HEK293 (cell line): ENCODE measurements at regions not wholly inside any gene's neighbourhood (a gene's known extent, or its start where the extent isn't known, plus 50 kb on each side); places are given as distances from the start of the nearest gene placed in this dataset.

Experiments used
- CTCF ChIA-PET: fragments of 350-600 bp; formaldehyde crosslinking; extraction: SDS; loops from one replicate; lab custom pipeline; 2021; ENCODE audit warnings: antibody characterized with exemption; lab: Yijun Ruan, JAX
- POLR2A ChIA-PET: fragments of 300-600 bp; formaldehyde crosslinking; extraction: SDS; loops from one replicate; lab custom pipeline; 2020; ENCODE audit warnings: antibody characterized with exemption, inconsistent platforms; lab: Yijun Ruan, JAX
- H3K27ac ChIP-seq: fragments of 200-500 bp; sonication (Bioruptor generic); 2 replicates; pipeline ENCODE4 v1.5.1; 2014; ENCODE audit warnings: low read depth, low read length, control low read depth, inconsistent platforms; ENCODE audit errors: extremely low read depth
- H3K36me3 ChIP-seq, 2 experiments: fragments of 200-500 bp in 1 of 2; sonication (Bioruptor generic) in 1 of 2; 1 replicate in 1 of 2; 2 replicates in 1 of 2; pipeline ENCODE4 v1.5.1; 2014 to 2017; ENCODE audit warnings: inconsistent platforms in 2 of 2, low read length in 2 of 2; ENCODE audit not compliant: control insufficient read depth in 2 of 2, insufficient read depth in 1 of 2
- H3K4me1 ChIP-seq: fragments of 200-500 bp; sonication (Bioruptor generic); 2 replicates; pipeline ENCODE4 v1.5.1; 2014; ENCODE audit warnings: mild to moderate bottlenecking, low read length, inconsistent platforms; ENCODE audit not compliant: control insufficient read depth, insufficient read depth
- H3K4me3 ChIP-seq: 2 replicates; pipeline ENCODE4 v1.5.1; 2011; ENCODE audit warnings: low read depth, mild to moderate bottlenecking, control low read depth, low read length, moderate library complexity
- H3K9me3 ChIP-seq: fragments of 200-500 bp; sonication (Bioruptor generic); 2 replicates; pipeline ENCODE4 v1.5.1; 2014; ENCODE audit warnings: low read depth, low read length, inconsistent platforms; ENCODE audit not compliant: control insufficient read depth, insufficient read depth
- BCL11B ChIP-seq: fragments of 450-650 bp; formaldehyde crosslinking; IDR thresholded peaks from 2 replicates; pipeline ENCODE4 v1.5.1; 2016; ENCODE audit warnings: low read depth, missing biosample characterization, missing genetic modification characterization
- FEZF1 ChIP-seq: fragments of 450-650 bp; formaldehyde crosslinking; IDR thresholded peaks from 2 replicates; pipeline ENCODE4 v1.5.1; 2016; ENCODE audit warnings: missing biosample characterization, missing genetic modification characterization
- GLIS2 ChIP-seq: fragments of 450-650 bp; formaldehyde crosslinking; IDR thresholded peaks from 2 replicates; pipeline ENCODE4 v1.5.1; 2016; ENCODE audit warnings: missing biosample characterization, missing genetic modification characterization
- HOXC10 ChIP-seq: sonication (generic); formaldehyde crosslinking; IDR thresholded peaks from 2 replicates; pipeline ENCODE4 v1.8.1; 2023; ENCODE audit warnings: mild to moderate bottlenecking, missing genetic modification reagents
- OSR2 ChIP-seq: fragments of 450-650 bp; formaldehyde crosslinking; IDR thresholded peaks from 2 replicates; pipeline ENCODE4 v1.5.1; 2016; ENCODE audit warnings: missing biosample characterization, missing genetic modification characterization
- PRDM4 ChIP-seq: fragments of 450-650 bp; formaldehyde crosslinking; IDR thresholded peaks from 2 replicates; pipeline ENCODE4 v1.5.1; 2017; ENCODE audit warnings: missing biosample characterization, missing genetic modification characterization
- RBAK ChIP-seq: fragments of 450-650 bp; formaldehyde crosslinking; IDR thresholded peaks from 2 replicates; pipeline ENCODE4 v1.5.1; 2016; ENCODE audit warnings: missing biosample characterization, missing genetic modification characterization
- ZBTB17 ChIP-seq: fragments of 450-650 bp; formaldehyde crosslinking; IDR thresholded peaks from 2 replicates; pipeline ENCODE4 v1.5.1; 2016; ENCODE audit warnings: missing biosample characterization, missing genetic modification characterization
- ZBTB6 ChIP-seq: fragments of 450-650 bp; formaldehyde crosslinking; IDR thresholded peaks from 2 replicates; pipeline ENCODE4 v1.5.1; 2017; ENCODE audit warnings: missing biosample characterization, missing genetic modification characterization
- ZNF140 ChIP-seq: fragments of 450-650 bp; formaldehyde crosslinking; IDR thresholded peaks from 2 replicates; pipeline ENCODE4 v1.5.1; 2016; ENCODE audit warnings: missing biosample characterization, missing genetic modification characterization
- ZNF16 ChIP-seq: fragments of 450-650 bp; formaldehyde crosslinking; IDR thresholded peaks from 2 replicates; pipeline ENCODE4 v1.5.1; 2016; ENCODE audit warnings: low read depth, missing biosample characterization, missing genetic modification characterization
- ZNF214 ChIP-seq: fragments of 450-650 bp; formaldehyde crosslinking; IDR thresholded peaks from 2 replicates; pipeline ENCODE4 v1.5.1; 2017; ENCODE audit warnings: missing biosample characterization, mild to moderate bottlenecking, missing genetic modification characterization, borderline replicate concordance
- ZNF335 ChIP-seq: fragments of 450-650 bp; formaldehyde crosslinking; conservative IDR thresholded peaks from 2 replicates; pipeline ENCODE4 v1.5.1; 2016; ENCODE audit warnings: missing biosample characterization, missing genetic modification characterization
- ZNF404 ChIP-seq: fragments of 450-650 bp; formaldehyde crosslinking; IDR thresholded peaks from 2 replicates; pipeline ENCODE4 v1.5.1; 2017; ENCODE audit warnings: missing biosample characterization, missing genetic modification characterization
- ZNF549 ChIP-seq: fragments of 450-650 bp; IDR thresholded peaks from 2 replicates; pipeline ENCODE4 v1.5.1; 2018; ENCODE audit warnings: missing biosample characterization, missing genetic modification characterization, mild to moderate bottlenecking, inconsistent platforms, moderate library complexity
- ZNF707 ChIP-seq: fragments of 450-650 bp; formaldehyde crosslinking; IDR thresholded peaks from 2 replicates; pipeline ENCODE4 v1.5.1; 2016; ENCODE audit warnings: missing biosample characterization, missing genetic modification characterization
- ZNF76 ChIP-seq: fragments of 450-650 bp; formaldehyde crosslinking; IDR thresholded peaks from 2 replicates; pipeline ENCODE4; 2016; ENCODE audit warnings: low read depth, missing biosample characterization, missing genetic modification characterization, borderline replicate concordance
- ZNF830 ChIP-seq: fragments of 450-650 bp; IDR thresholded peaks from 2 replicates; pipeline ENCODE4 v1.5.0; 2018; ENCODE audit warnings: missing biosample characterization, missing genetic modification characterization, low read depth, mild to moderate bottlenecking, moderate library complexity
- ZSCAN30 ChIP-seq: fragments of 450-650 bp; IDR thresholded peaks from 2 replicates; pipeline ENCODE4 v1.5.1; 2018; ENCODE audit warnings: missing biosample characterization, mild to moderate bottlenecking, missing genetic modification characterization, moderate library complexity
- TF ChIP-seq, protein P1 (sequence below): fragments of 450-650 bp; formaldehyde crosslinking; IDR thresholded peaks from 2 replicates; pipeline ENCODE4 v1.5.1; 2016; ENCODE audit warnings: missing biosample characterization, missing genetic modification characterization
- TF ChIP-seq, protein P2 (sequence below): fragments of 450-650 bp; formaldehyde crosslinking; conservative IDR thresholded peaks from 2 replicates; pipeline ENCODE4 v1.5.1; 2016; ENCODE audit warnings: low read depth, missing biosample characterization, missing genetic modification characterization

- no peak overlapping the region for H3K27ac ChIP-seq
- POLR2A ChIA-PET: no interaction called here
- no peak overlapping the region for H3K4me3 ChIP-seq
- no peak for TF ChIP-seq OSR2
- TF ChIP-seq ZSCAN30 (tag by site-specific recombination): no peak
- TF ChIP-seq ZNF214: no peak
- no peak for TF ChIP-seq GLIS2 (tag by site-specific recombination)
- no peak for TF ChIP-seq ZNF76 (tag by site-specific recombination)
- no peak for TF ChIP-seq FEZF1 (tag by site-specific recombination)
- no peak for TF ChIP-seq RBAK
- TF ChIP-seq ZNF335: no peak
- no peak for TF ChIP-seq ZNF830 (tag by site-specific recombination)
- no peak for TF ChIP-seq ZNF549 (tag by site-specific recombination)
- TF ChIP-seq ZBTB17 (tag by site-specific recombination): no peak
- no peak for TF ChIP-seq PRDM4 (tag by site-specific recombination)
- TF ChIP-seq, protein P1, sequence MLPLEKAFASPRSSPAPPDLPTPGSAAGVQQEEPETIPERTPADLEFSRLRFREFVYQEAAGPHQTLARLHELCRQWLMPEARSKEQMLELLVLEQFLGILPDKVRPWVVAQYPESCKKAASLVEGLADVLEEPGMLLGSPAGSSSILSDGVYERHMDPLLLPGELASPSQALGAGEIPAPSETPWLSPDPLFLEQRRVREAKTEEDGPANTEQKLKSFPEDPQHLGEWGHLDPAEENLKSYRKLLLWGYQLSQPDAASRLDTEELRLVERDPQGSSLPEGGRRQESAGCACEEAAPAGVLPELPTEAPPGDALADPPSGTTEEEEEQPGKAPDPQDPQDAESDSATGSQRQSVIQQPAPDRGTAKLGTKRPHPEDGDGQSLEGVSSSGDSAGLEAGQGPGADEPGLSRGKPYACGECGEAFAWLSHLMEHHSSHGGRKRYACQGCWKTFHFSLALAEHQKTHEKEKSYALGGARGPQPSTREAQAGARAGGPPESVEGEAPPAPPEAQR (tag by site-specific recombination): no peak
- no peaks in the 10 kb centered on the region for H3K4me1 ChIP-seq
- no peaks in the 10 kb centered on the region for H3K9me3 ChIP-seq
- H3K36me3 ChIP-seq: no peaks in the 10 kb centered on the region
- CTCF ChIA-PET: no interaction called here
Observed at GRCh38 chr6:76742919-76743318, 670.5 kb upstream of the IMPG1 start.

GRCh38 chr6:76719449-76719848 is 647.0 kb upstream of the IMPG1 start:
- POLR2A ChIA-PET: no interaction called here
- no peak overlapping the region for H3K4me3 ChIP-seq
- no peaks in the 10 kb centered on the region for H3K4me1 ChIP-seq
- H3K36me3 ChIP-seq: no peaks in the 10 kb centered on the region
- no peaks in the 10 kb centered on the region for H3K9me3 ChIP-seq
- CTCF ChIA-PET: no interaction called here
- no peak overlapping the region for H3K27ac ChIP-seq
- no peak for TF ChIP-seq BCL11B (tag by site-specific recombination)
- TF ChIP-seq ZNF830 (tag by site-specific recombination): no peak
- TF ChIP-seq ZNF707 (tag by site-specific recombination): no peak
- TF ChIP-seq ZBTB6 (tag by site-specific recombination): no peak
- TF ChIP-seq ZNF140: no peak
- TF ChIP-seq, protein P2, sequence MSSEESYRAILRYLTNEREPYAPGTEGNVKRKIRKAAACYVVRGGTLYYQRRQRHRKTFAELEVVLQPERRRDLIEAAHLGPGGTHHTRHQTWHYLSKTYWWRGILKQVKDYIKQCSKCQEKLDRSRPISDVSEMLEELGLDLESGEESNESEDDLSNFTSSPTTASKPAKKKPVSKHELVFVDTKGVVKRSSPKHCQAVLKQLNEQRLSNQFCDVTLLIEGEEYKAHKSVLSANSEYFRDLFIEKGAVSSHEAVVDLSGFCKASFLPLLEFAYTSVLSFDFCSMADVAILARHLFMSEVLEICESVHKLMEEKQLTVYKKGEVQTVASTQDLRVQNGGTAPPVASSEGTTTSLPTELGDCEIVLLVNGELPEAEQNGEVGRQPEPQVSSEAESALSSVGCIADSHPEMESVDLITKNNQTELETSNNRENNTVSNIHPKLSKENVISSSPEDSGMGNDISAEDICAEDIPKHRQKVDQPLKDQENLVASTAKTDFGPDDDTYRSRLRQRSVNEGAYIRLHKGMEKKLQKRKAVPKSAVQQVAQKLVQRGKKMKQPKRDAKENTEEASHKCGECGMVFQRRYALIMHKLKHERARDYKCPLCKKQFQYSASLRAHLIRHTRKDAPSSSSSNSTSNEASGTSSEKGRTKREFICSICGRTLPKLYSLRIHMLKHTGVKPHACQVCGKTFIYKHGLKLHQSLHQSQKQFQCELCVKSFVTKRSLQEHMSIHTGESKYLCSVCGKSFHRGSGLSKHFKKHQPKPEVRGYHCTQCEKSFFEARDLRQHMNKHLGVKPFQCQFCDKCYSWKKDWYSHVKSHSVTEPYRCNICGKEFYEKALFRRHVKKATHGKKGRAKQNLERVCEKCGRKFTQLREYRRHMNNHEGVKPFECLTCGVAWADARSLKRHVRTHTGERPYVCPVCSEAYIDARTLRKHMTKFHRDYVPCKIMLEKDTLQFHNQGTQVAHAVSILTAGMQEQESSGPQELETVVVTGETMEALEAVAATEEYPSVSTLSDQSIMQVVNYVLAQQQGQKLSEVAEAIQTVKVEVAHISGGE (tag by site-specific recombination): no peak
- TF ChIP-seq HOXC10 (CRISPR knock-in tag): no peak
- no peak for TF ChIP-seq ZNF16 (tag by site-specific recombination)
- no peak for TF ChIP-seq ZNF404 (tag by site-specific recombination)
